Motor neuron (in vitro differentiated cells): ENCODE measurements at regions not wholly inside any gene's neighbourhood (a gene's known extent, or its start where the extent isn't known, plus 50 kb on each side); places are given as distances from the start of the nearest gene placed in this dataset.
"Not testable (repeated sequence)": the region's sequence is repeated elsewhere in the genome, so short reads cannot be mapped to it uniquely, and the experiment has no call there.

Source experiments
- ATAC-seq, 8 experiments: fragments of 200-7000 bp; cut with Tn5 transposase; replicated peaks in 6 of 8; 2 replicates each; pipeline ENCODE4 v1.8.0; 2021; ENCODE audit warnings: mild to moderate bottlenecking in 8 of 8, moderate library complexity in 8 of 8
- H3K27ac ChIP-seq, 2 donors: fragments of 250-450 bp; sonication (Bioruptor Pico); 2 replicates each; pipeline ENCODE4 v1.9.0; 2021; ENCODE audit warnings: antibody characterized with exemption in 2 of 2, mild to moderate bottlenecking in 2 of 2, moderate library complexity in 1 of 2
- H3K4me1 ChIP-seq, 2 donors: fragments of 250-450 bp; sonication (Bioruptor Pico); replicated peaks in 1 of 2; 2 replicates each; pipeline ENCODE4 v1.6.1; 2021; ENCODE audit warnings: antibody characterized with exemption in 2 of 2, mild to moderate bottlenecking in 2 of 2, moderate library complexity in 1 of 2
- H3K4me3 ChIP-seq, 5 donors: fragments of 250-450 bp; sonication (Bioruptor Pico); 2 replicates each; pipeline ENCODE4 v1.9.0; 2021; ENCODE audit warnings: antibody characterized with exemption in 5 of 5, mild to moderate bottlenecking in 5 of 5, moderate library complexity in 4 of 5
- WGBS, 10 experiments: fragments of 450-650 bp; shearing (Covaris generic); methylation state at CpG; one replicate each; pipeline ENCODE4 v1.0.0; 2022; 5-methylcytosine and 5-hydroxymethylcytosine counted together
- in situ Hi-C, 9 experiments: fragments of 400-800 bp; cut with MboI; loops; one replicate each; pipeline ENCODE4 v1.15.0; 2021; ENCODE audit warnings: low sequenced_read_pairs in 9 of 9, low pct_unique_long_range_greater_than_20kb in 2 of 9; ENCODE audit not compliant: unreplicated experiment in 9 of 9

- in situ Hi-C loops: no loop called here
- WGBS, 10 experiments: 0 to 100% (median 82%) methylated on average over 1 to 3 of the region's 3 CpGs
- ATAC-seq: peak in 6 of 8 experiments; percentile 59 to 92 (median 78)
- Histone ChIP-seq H3K4me3 (no peak overlapping the region), H3K4me1 (no peaks in the 10 kb centered on the region), H3K27ac (no peak overlapping the region)
These were observed 212.9 kb upstream of the ARPP21 start for GRCh38 chr3:35426366-35426958.

GRCh38 chr3:35437381-35437780 is 201.9 kb upstream of the ARPP21 start:
- Histone ChIP-seq H3K27ac (no peak overlapping the region), H3K4me1 (no peaks in the 10 kb centered on the region), H3K4me3 (no peak overlapping the region)
- 0 to 100% (median 57%) methylated on average over 1 of the region's 1 CpG; no CpG with 5 or more reads in 6 of the 10 experiments for WGBS, 10 experiments
- in situ Hi-C loops: no loop called here
- no peak for ATAC-seq

GRCh38 chr3:35438101-35438500 is 201.2 kb upstream of the ARPP21 start:
- Histone ChIP-seq H3K4me3 (no peak overlapping the region), H3K4me1 (no peaks in the 10 kb centered on the region), H3K27ac (no peak overlapping the region)
- WGBS, 10 experiments: 83 to 89% methylated on average over 1 of the region's 1 CpG; no CpG with 5 or more reads in 8 of the 10 experiments
- no peak for ATAC-seq
- in situ Hi-C loops: no loop called here

GRCh38 chr3:35439663-35440062 is 199.7 kb upstream of the ARPP21 start:
- Histone ChIP-seq H3K4me1 (no peaks in the 10 kb centered on the region), H3K4me3 (no peak overlapping the region), H3K27ac (no peak overlapping the region)
- in situ Hi-C loops: no loop called here
- 38 to 100% (median 93%) methylated on average over 1 to 4 of the region's 5 CpGs; no CpG with 5 or more reads in 1 of the 10 experiments for WGBS, 10 experiments
- peak in 1 of 8 experiments; percentile 83 for ATAC-seq

GRCh38 chr3:35440826-35441225 is 198.5 kb upstream of the ARPP21 start:
- no peaks in the 10 kb centered on the region for H3K4me1 ChIP-seq
- H3K4me3 ChIP-seq: no peak overlapping the region
- in situ Hi-C loops: no loop called here
- no peak for ATAC-seq
- H3K27ac ChIP-seq: no peak overlapping the region

GRCh38 chr3:35446896-35447295 is 192.4 kb upstream of the ARPP21 start:
- WGBS, 10 experiments: 9 to 100% (median 97%) methylated on average over 1 to 2 of the region's 2 CpGs; no CpG with 5 or more reads in 2 of the 10 experiments
- Histone ChIP-seq H3K4me1 (no peaks in the 10 kb centered on the region), H3K4me3 (no peak overlapping the region), H3K27ac (no peak overlapping the region)
- in situ Hi-C loops: no loop called here
- ATAC-seq: no peak

GRCh38 chr3:35448121-35448520 is 191.2 kb upstream of the ARPP21 start:
- Histone ChIP-seq H3K27ac (no peak overlapping the region), H3K4me3 (no peak overlapping the region), H3K4me1 (no peaks in the 10 kb centered on the region)
- 0 to 100% (median 89%) methylated on average over 1 of the region's 1 CpG; no CpG with 5 or more reads in 2 of the 10 experiments for WGBS, 10 experiments
- no peak for ATAC-seq
- in situ Hi-C loops: no loop called here

- H3K4me1 ChIP-seq: no peaks in the 10 kb centered on the region
- 20 to 100% (median 71%) methylated on average over 1 of the region's 1 CpG; no CpG with 5 or more reads in 2 of the 10 experiments for WGBS, 10 experiments
These were observed 190.6 kb upstream of the ARPP21 start for GRCh38 chr3:35448681-35449080.

GRCh38 chr3:35454819-35455218 is 184.5 kb upstream of the ARPP21 start:
- H3K4me1 ChIP-seq, H3K27ac ChIP-seq, in situ Hi-C loops, H3K4me3 ChIP-seq, ATAC-seq: not testable (repeated sequence)
- no CpG with 5 or more reads among the region's 9 CpGs for WGBS, 10 experiments

More at GRCh38 chr3:35448681-35449080, 190.6 kb upstream of the ARPP21 start:
- Histone ChIP-seq H3K4me3 (no peak overlapping the region), H3K27ac (no peak overlapping the region)
- no peak for ATAC-seq
- in situ Hi-C loops: no loop called here

GRCh38 chr3:35473956-35474355 is 165.4 kb upstream of the ARPP21 start:
- WGBS, 10 experiments: 0 to 43% (median 0%) methylated on average over 1 of the region's 1 CpG; no CpG with 5 or more reads in 1 of the 10 experiments
- in situ Hi-C loops: no loop called here
- H3K4me1 ChIP-seq: no peaks in the 10 kb centered on the region
- no peak overlapping the region for H3K27ac ChIP-seq
- no peak overlapping the region for H3K4me3 ChIP-seq
- no peak for ATAC-seq

GRCh38 chr3:35482566-35482965 is 156.8 kb upstream of the ARPP21 start:
- ATAC-seq, H3K27ac ChIP-seq, H3K4me3 ChIP-seq, in situ Hi-C loops: not testable (repeated sequence)
- peaks cover 13 to 23% of the 10 kb centered on the region in 2 donors for H3K4me1 ChIP-seq
- 9 to 83% (median 41%) methylated on average over 1 to 4 of the region's 4 CpGs; no CpG with 5 or more reads in 7 of the 10 experiments for WGBS, 10 experiments

- WGBS, 10 experiments: 0 to 100% (median 93%) methylated on average over 1 to 3 of the region's 3 CpGs; no CpG with 5 or more reads in 1 of the 10 experiments
- no peak for ATAC-seq
- Histone ChIP-seq H3K4me1 (peaks cover 13 to 25% of the 10 kb centered on the region in 2 donors), H3K27ac (no peak overlapping the region), H3K4me3 (no peak overlapping the region)
- in situ Hi-C loops: no loop called here
These were observed 156.2 kb upstream of the ARPP21 start for GRCh38 chr3:35483131-35483530.

GRCh38 chr3:35484929-35485530 is 154.3 kb upstream of the ARPP21 start:
- Histone ChIP-seq H3K4me1 (peaks cover 13 to 25% of the 10 kb centered on the region in 2 donors), H3K27ac (no peak overlapping the region), H3K4me3 (no peak overlapping the region)
- in situ Hi-C loops: no loop called here
- peak in 5 of 8 experiments; percentile 85 to 97 (median 91) for ATAC-seq
- WGBS, 10 experiments: 0 to 30% (median 0%) methylated on average over 1 of the region's 1 CpG; no CpG with 5 or more reads in 3 of the 10 experiments

GRCh38 chr3:35486295-35486694 is 153.0 kb upstream of the ARPP21 start:
- 22 to 100% (median 60%) methylated on average over 1 of the region's 1 CpG; no CpG with 5 or more reads in 4 of the 10 experiments for WGBS, 10 experiments
- H3K27ac ChIP-seq: no peak overlapping the region
- H3K4me1 ChIP-seq: peaks cover 13 to 25% of the 10 kb centered on the region in 2 donors
- no peak overlapping the region for H3K4me3 ChIP-seq
- no peak for ATAC-seq
- in situ Hi-C loops: no loop called here
